ENCODE measurements at regions not wholly inside any gene's neighbourhood (a gene's known extent, or its start where the extent isn't known, plus 50 kb on each side); places are given as distances from the start of the nearest gene placed in this dataset.

GRCh38 chr6:121678245-121678644 is 242.8 kb downstream of the GJA1 start:
- Histone ChIP-seq H3K9me2 (ENCODE audit: insufficient read depth, low read length) (no peaks in the 10 kb centered on the region), H3K9ac (ENCODE audit: low read length) (no peak overlapping the region), H3K36me3 (ENCODE audit: insufficient read depth, low read length) (no peaks in the 10 kb centered on the region), H3K9me3 (ENCODE audit: low read length) (peaks cover 5% of the 10 kb centered on the region), H4K20me1 (ENCODE audit: insufficient read depth) (no peaks in the 10 kb centered on the region), H3K27ac (ENCODE audit: low read length) (no peak overlapping the region), H3K79me2 (replicated peaks; ENCODE audit: insufficient read depth, low read length) (no peaks in the 10 kb centered on the region), H2AFZ (ENCODE audit: low read depth, low read length) (no peak overlapping the region), H3K27me3 (ENCODE audit: insufficient read depth, low read depth, low read length) (no peaks in the 10 kb centered on the region), H3F3A (ENCODE audit: insufficient read depth, low read length, poor library complexity, severe bottlenecking) (no peaks in the 10 kb centered on the region), H3K4me3 (ENCODE audit: low read length) (no peak overlapping the region), H3K4me2 (ENCODE audit: low read length) (no peak overlapping the region)
- TF ChIP-seq REST (IDR thresholded peaks at IDR 0.05; ENCODE audit: borderline replicate concordance), result no peak
- no peak for TF ChIP-seq EP300 (conservative IDR thresholded peaks at IDR 0.05; ENCODE audit: poor library complexity, severe bottlenecking)
- TF ChIP-seq MXI1 (conservative IDR thresholded peaks at IDR 0.05; ENCODE audit: poor library complexity, severe bottlenecking), result no peak
- no peak for TF ChIP-seq EZH2 (IDR thresholded peaks at IDR 0.05; ENCODE audit: borderline replicate concordance, insufficient read depth, low read length, poor library complexity, severe bottlenecking)
- no peak for TF ChIP-seq CTCF (IDR thresholded peaks at IDR 0.05; ENCODE audit: poor library complexity, severe bottlenecking)
- no peak for TF ChIP-seq POLR2AphosphoS5 (IDR thresholded peaks at IDR 0.05)
- no peak for TF ChIP-seq SMC3 (conservative IDR thresholded peaks at IDR 0.05; ENCODE audit: poor library complexity)
- TF ChIP-seq TAF1 (IDR thresholded peaks at IDR 0.05; ENCODE audit: low read depth), result no peak
- TF ChIP-seq RAD21 (conservative IDR thresholded peaks at IDR 0.05), result no peak

GRCh38 chr6:121680058-121680457 is 244.6 kb downstream of the GJA1 start:
- no peaks in the 10 kb centered on the region for H3F3A ChIP-seq (ENCODE audit: insufficient read depth, low read length, poor library complexity, severe bottlenecking)
- TF ChIP-seq MXI1 (conservative IDR thresholded peaks at IDR 0.05; ENCODE audit: poor library complexity, severe bottlenecking) (no peak), TAF1 (IDR thresholded peaks at IDR 0.05; ENCODE audit: low read depth) (no peak), EP300 (conservative IDR thresholded peaks at IDR 0.05; ENCODE audit: poor library complexity, severe bottlenecking) (no peak), REST (IDR thresholded peaks at IDR 0.05; ENCODE audit: borderline replicate concordance) (no peak), SMC3 (conservative IDR thresholded peaks at IDR 0.05; ENCODE audit: poor library complexity) (no peak), CTCF (IDR thresholded peaks at IDR 0.05; ENCODE audit: poor library complexity, severe bottlenecking) (no peak), RAD21 (conservative IDR thresholded peaks at IDR 0.05) (no peak)
- H2AFZ ChIP-seq (ENCODE audit: low read depth, low read length), result no peak overlapping the region
- no peaks in the 10 kb centered on the region for H3K79me2 ChIP-seq (replicated peaks; ENCODE audit: insufficient read depth, low read length)
- H3K9me2 ChIP-seq (ENCODE audit: insufficient read depth, low read length), result no peaks in the 10 kb centered on the region
- H3K9ac ChIP-seq (ENCODE audit: low read length), result no peak overlapping the region
- no peak overlapping the region for H3K4me3 ChIP-seq (ENCODE audit: low read length)
- H3K27ac ChIP-seq (ENCODE audit: low read length), result no peak overlapping the region
- H4K20me1 ChIP-seq (ENCODE audit: insufficient read depth), result no peaks in the 10 kb centered on the region
- H3K36me3 ChIP-seq (ENCODE audit: insufficient read depth, low read length), result no peaks in the 10 kb centered on the region
- H3K4me2 ChIP-seq (ENCODE audit: low read length), result no peak overlapping the region
- peaks cover 5% of the 10 kb centered on the region for H3K9me3 ChIP-seq (ENCODE audit: low read length)
- no peaks in the 10 kb centered on the region for H3K27me3 ChIP-seq (ENCODE audit: insufficient read depth, low read depth, low read length)
